Heart left ventricle (tissue), 13 donors: ENCODE measurements at regions not wholly inside any gene's neighbourhood (a gene's known extent, or its start where the extent isn't known, plus 50 kb on each side); places are given as distances from the start of the nearest gene placed in this dataset.

Experiments used
- CTCF ChIP-seq, 12 donors: fragments of 200-600 bp; sonication (generic) in 4 of 12; IDR thresholded peaks; one replicate each; pipeline versions ENCODE4 v1.5.0 to v1.8.0; 2018 to 2022; ENCODE audit warnings: antibody characterized with exemption in 12 of 12, mild to moderate bottlenecking in 5 of 12
- POLR2A ChIP-seq, 2 donors: fragments of 450-650 bp; IDR thresholded peaks; one replicate each; pipeline ENCODE4 v1.6.1; 2017; ENCODE audit warnings: antibody characterized with exemption in 2 of 2, mild to moderate bottlenecking in 2 of 2, moderate library complexity in 2 of 2
- donor health status: ischemic (EF 13 %, LVEDD 7.1; RV severe dilation, severe dysfunction).
- donor health status: DM: no; HTN: yes; CAD: no.
- donor health status: DM: no; HTN: no; CAD: no.
- donor health status: ischemic (EF 25% LVEDD 6.9; RV normal size, moderate dysfunction).
- donor health status: ischemic (EF 25% LVEDD 5.7; RV mildly dilated, moderate dysfunction).
- donor health status: ischemic (EF 35%, LVEDD 5.7; RV mildly dilated, moderate dysfunction).
- donor health status: nonischemic (EF 11% LVEDD 7.7; RV severe dilation, severe dysfunction).
- donor health status: DM: yes; HTN: yes; CAD: no.
- donor health status: PGD.
- donor health status: ischemic (EF 29% LVEDD 5.4; RV normal size, mild dysfunction).
- donor health status: nonischemic (EF 23%, LVEDD 6.1; RV moderate dilation, normal function).

DNA sequence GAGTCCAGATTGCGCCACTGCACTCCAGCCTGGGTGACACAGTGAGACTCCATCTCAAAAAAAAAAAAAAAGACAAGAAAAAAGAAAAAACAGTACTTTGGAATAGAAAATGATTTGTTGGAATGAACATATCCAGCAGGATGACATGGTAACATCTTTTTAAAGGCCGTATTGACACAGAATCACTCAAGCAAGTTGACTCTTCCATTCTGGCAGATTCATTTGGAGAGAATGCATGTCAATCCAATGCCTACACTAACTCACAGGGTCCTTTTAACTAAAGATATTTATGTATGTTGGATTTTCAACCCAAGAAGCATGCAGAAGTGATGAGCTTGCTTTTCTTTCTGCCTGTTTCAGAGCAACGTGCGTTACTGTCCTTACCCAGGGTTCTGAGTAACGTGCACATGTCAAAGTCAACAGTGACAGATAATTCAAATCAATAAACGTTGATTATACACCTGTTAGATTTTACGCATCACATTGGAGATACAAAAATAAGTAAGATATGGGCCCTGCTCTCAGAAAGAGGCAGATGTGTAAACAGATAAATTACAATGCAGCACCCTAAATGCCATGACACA is 77.1 kb upstream of the FNDC3B start:
- no peak for TF ChIP-seq POLR2A (IDR thresholded peaks at IDR 0.05)
- TF ChIP-seq CTCF (IDR thresholded peaks at IDR 0.05), result no peak
